A549 (cell line): ENCODE measurements at regions not wholly inside any gene's neighbourhood (a gene's known extent, or its start where the extent isn't known, plus 50 kb on each side); places are given as distances from the start of the nearest gene placed in this dataset.

ENCODE experiments used
- EP300 ChIP-seq, 2 experiments: fragments of >200 bp; sonication (Bioruptor Twin); formaldehyde crosslinking; IDR thresholded peaks; 2 replicates in 1 of 2; 3 replicates in 1 of 2; pipeline ENCODE4 v1.6.1; 2016 to 2017
- ESRRA ChIP-seq: fragments of 150-350 bp; IDR thresholded peaks from 2 replicates; pipeline ENCODE4 v1.6.1; 2014; ENCODE audit warnings: mild to moderate bottlenecking, low read length, borderline replicate concordance
- FOSL2 ChIP-seq, 2 experiments: fragments of 450-650 bp in 1 of 2; fragments of >200 bp in 1 of 2; sonication (Bioruptor Twin) in 1 of 2; formaldehyde crosslinking; IDR thresholded peaks; 2 replicates each; pipeline versions ENCODE4 v1.5.0 to v1.6.1; 2016 to 2020; ENCODE audit warnings: mild to moderate bottlenecking in 1 of 2, moderate library complexity in 1 of 2
- FOXS1 ChIP-seq: fragments of 250-450 bp; sonication (Bioruptor Pico); IDR thresholded peaks from 2 replicates; pipeline ENCODE4 v1.5.0; 2020; ENCODE audit warnings: mild to moderate bottlenecking, moderate library complexity
- HEYL ChIP-seq: fragments of 250-450 bp; sonication (Bioruptor Pico); IDR thresholded peaks from 2 replicates; pipeline ENCODE4 v1.8.0; 2021; ENCODE audit warnings: mild to moderate bottlenecking, moderate library complexity
- JUNB ChIP-seq: fragments of >200 bp; sonication (Bioruptor Twin); formaldehyde crosslinking; IDR thresholded peaks from 2 replicates; pipeline ENCODE4 v1.6.1; 2016
- KDM5A ChIP-seq: fragments of 200-600 bp; sonication (generic); IDR thresholded peaks from 2 replicates; pipeline ENCODE4 v1.6.1; 2016; ENCODE audit warnings: antibody characterized with exemption, mild to moderate bottlenecking
- NFE2L2 ChIP-seq: fragments of 150-350 bp; conservative IDR thresholded peaks from 2 replicates; pipeline ENCODE4 v1.6.1; 2014; ENCODE audit warnings: low read length
- RAD21 ChIP-seq, 2 experiments: fragments of >200 bp in 1 of 2; sonication (Bioruptor Twin) in 1 of 2; formaldehyde crosslinking in 1 of 2; IDR thresholded peaks in 1 of 2; conservative IDR thresholded peaks in 1 of 2; 2 replicates in 1 of 2; 3 replicates in 1 of 2; pipeline ENCODE4 v1.6.1; 2012 to 2018; ENCODE audit warnings: inconsistent platforms in 1 of 2
- RFX5 ChIP-seq: fragments of 450-650 bp; IDR thresholded peaks from 2 replicates; pipeline ENCODE4 v1.7.1; 2014; ENCODE audit warnings: antibody characterized with exemption, mild to moderate bottlenecking, moderate library complexity
- TP53 ChIP-seq: fragments of 250-450 bp; sonication (Bioruptor Pico); IDR thresholded peaks from 2 replicates; pipeline ENCODE4 v1.5.0; 2021; ENCODE audit warnings: mild to moderate bottlenecking, moderate library complexity
- TF ChIP-seq, protein P1 (sequence below): fragments of >200 bp; sonication (Bioruptor Twin); formaldehyde crosslinking; IDR thresholded peaks from 3 replicates; pipeline ENCODE4 v1.5.1; 2016
- TF ChIP-seq, protein P2 (sequence below): IDR thresholded peaks from 2 replicates; pipeline ENCODE4 v1.6.1; 2012
- TF ChIP-seq, protein P3 (sequence below): IDR thresholded peaks from 2 replicates; pipeline ENCODE4 v1.6.1; 2012

DNA sequence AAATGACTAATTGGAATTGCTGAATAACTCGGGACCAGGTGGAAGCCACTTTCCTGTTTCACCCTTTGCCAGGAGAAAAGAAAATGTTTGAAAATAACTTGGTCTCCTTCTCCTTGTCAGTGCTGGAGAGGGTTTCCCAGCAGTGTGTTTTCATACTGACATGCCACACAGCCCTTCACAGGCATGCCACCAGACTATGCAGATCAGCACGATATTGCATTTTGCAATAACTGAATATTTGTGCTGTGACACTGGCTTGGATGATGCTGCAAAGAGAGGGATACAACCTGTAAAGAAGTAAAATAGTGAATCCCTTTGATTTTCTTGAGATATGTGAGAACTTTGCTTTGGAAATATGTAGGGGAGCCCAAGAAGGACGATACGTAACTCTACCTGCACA, 200.0 kb upstream of the NAV2 start:
- TF ChIP-seq KDM5A (no peak), TP53 (CRISPR knock-in tag) (no peak), FOSL2 (IDR thresholded peaks at IDR 0.05) (no peak), FOSL2 (CRISPR knock-in tag; IDR thresholded peaks at IDR 0.05) (no peak), RAD21 (conservative IDR thresholded peaks at IDR 0.05 in 1 of 2, IDR thresholded peaks at IDR 0.05 in 1 of 2) (no peak), JUNB (no peak), EP300 (IDR thresholded peaks at IDR 0.05) (no peak), FOXS1 (no peak), HEYL (no peak), ESRRA (no peak), NFE2L2 (no peak), RFX5 (no peak)
- TF ChIP-seq, protein P1, sequence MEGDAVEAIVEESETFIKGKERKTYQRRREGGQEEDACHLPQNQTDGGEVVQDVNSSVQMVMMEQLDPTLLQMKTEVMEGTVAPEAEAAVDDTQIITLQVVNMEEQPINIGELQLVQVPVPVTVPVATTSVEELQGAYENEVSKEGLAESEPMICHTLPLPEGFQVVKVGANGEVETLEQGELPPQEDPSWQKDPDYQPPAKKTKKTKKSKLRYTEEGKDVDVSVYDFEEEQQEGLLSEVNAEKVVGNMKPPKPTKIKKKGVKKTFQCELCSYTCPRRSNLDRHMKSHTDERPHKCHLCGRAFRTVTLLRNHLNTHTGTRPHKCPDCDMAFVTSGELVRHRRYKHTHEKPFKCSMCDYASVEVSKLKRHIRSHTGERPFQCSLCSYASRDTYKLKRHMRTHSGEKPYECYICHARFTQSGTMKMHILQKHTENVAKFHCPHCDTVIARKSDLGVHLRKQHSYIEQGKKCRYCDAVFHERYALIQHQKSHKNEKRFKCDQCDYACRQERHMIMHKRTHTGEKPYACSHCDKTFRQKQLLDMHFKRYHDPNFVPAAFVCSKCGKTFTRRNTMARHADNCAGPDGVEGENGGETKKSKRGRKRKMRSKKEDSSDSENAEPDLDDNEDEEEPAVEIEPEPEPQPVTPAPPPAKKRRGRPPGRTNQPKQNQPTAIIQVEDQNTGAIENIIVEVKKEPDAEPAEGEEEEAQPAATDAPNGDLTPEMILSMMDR: no peak
- TF ChIP-seq, protein P2, sequence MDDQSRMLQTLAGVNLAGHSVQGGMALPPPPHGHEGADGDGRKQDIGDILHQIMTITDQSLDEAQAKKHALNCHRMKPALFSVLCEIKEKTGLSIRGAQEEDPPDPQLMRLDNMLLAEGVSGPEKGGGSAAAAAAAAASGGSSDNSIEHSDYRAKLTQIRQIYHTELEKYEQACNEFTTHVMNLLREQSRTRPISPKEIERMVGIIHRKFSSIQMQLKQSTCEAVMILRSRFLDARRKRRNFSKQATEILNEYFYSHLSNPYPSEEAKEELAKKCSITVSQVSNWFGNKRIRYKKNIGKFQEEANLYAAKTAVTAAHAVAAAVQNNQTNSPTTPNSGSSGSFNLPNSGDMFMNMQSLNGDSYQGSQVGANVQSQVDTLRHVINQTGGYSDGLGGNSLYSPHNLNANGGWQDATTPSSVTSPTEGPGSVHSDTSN: no peak
- TF ChIP-seq, protein P3, sequence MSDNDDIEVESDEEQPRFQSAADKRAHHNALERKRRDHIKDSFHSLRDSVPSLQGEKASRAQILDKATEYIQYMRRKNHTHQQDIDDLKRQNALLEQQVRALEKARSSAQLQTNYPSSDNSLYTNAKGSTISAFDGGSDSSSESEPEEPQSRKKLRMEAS: no peak
